H4 (cell line): ENCODE measurements at regions not wholly inside any gene's neighbourhood (a gene's known extent, or its start where the extent isn't known, plus 50 kb on each side); places are given as distances from the start of the nearest gene placed in this dataset.

Source experiments
- DNase-seq: peaks from one replicate; pipeline ENCODE4 v3.0.0-alpha.2; 2015; ENCODE audit warnings: low spot score

DNA sequence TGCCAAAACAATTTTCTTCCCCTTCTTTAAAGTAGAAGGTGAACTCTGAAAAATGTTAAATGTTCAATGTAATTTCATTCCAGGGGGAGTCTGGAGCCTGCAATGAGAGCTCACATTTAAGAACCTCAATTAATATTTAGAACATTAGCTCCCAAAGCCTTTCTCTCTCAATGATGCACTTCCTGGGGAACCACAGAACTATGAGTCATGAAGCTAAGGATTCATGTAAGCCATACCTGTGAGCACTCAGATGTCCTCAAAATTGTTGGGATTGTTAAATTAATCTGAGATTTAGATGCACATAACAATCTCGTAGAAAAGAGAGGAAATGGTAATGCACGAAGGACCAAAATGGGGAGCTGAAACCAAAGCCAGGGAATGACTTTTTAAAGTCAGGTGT lies 244.2 kb upstream of the LRIG1 start:
- DNase-seq: no peak

DNA sequence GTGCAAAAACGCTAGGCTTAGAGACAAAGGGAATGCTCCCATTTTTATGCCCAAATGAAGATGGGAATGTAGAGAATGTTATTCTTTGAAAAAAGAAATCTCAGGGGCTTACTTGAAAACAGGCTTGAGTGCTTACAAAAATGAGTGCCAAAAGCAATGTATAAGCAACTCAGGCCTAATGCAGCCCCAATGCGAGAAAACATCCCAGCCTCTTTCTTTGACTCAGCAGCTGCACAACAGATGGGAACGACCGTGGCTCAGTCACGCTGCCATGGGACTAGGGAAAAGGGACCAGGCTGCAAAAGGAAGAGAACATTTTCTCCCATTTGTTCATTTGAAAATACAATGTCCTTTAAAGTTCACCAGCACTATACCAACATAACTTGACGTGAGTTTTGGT lies 246.4 kb upstream of the LRIG1 start:
- DNase-seq: no peak

DNA sequence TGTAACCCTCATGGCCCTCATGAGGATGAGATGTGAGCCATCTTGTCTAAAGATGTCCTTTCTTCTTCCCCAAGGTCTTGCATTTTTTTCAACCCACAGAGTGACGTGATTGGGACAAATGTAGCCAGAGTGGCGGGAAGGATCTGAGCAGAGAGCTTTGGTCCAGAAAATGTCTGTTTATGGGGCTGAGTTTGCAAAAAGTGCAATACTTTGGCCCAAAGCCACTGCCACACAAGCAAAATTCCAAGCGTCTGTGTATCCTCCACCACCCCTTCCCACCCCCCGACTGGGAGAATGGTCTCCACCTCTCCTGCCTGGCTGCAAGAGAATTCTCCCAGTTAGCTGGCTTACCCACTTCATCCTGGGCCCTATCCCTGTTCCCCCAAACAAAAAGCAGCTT lies 246.9 kb upstream of the LRIG1 start:
- DNase-seq: no peak

DNA sequence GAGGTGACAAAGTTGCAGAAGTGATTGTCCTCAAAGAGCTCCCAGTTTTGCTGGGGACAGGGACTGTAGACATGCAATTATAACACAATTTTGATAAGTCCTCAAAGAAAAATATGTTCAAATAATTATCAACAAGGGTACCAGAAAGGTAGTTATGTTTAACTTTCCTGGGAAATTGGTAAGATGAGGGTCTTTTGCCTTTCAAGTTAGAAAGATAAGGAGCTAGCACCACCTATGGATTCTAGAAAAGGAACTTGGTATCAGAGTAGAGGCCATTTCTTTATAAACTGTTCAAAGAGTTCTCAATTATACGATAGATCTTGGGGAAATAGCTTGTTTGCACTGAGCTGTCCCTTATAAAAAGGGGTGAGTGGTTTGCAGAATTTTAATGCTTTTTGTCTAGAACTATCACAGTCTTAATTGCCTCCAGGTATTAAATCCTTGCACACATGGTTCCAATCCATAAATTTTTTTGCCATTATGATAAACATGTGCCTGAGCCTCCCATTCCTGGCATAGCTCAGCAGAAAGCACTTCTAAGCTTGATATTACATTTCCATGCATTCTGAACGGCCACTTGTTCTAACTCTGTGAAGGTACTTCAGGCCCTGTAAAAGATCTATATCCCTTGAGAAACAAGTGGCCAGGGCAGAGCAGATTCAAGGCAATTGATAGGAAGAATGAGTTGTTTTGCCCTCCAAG lies 247.5 kb upstream of the LRIG1 start:
- DNase-seq: no peak

DNA sequence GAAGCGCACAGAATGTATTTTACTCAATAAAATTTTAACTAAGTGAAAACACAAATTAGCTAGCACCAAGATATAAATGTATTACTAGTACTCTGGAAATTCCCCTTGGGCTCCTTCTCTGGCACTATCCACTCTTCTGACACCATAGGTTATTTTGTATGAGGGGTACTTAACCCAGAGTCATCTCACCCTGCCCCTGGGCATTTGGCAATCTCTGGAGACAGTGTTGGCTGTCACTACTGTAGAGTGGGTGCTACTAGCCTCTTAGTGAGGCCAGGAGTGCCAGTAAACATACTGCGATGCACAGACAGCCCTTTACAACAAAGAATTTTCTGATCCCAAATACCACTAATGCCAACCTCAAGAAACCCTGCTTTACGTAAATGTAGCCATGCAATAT lies 246.3 kb upstream of the KBTBD8 start:
- no peak for DNase-seq

DNA sequence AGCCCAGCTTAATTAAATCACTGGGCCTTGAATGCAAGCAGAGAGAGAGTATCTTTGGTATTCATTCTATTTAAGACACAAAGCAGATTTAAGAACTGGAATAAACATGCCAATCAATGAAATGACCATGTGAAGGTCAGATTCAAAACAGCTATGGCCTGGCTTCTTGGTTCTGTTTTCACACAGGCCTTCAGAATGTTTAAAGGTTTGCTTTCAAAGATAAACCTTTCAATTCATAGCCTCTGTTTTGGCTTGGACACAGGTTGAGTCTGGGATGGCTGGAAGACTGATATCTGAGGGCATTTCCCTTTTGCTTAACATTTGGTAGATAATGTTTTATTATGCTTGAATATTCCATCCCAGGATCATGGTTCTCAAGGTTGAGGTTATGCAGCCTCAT lies 244.4 kb upstream of the KBTBD8 start:
- DNase-seq: no peak

DNA sequence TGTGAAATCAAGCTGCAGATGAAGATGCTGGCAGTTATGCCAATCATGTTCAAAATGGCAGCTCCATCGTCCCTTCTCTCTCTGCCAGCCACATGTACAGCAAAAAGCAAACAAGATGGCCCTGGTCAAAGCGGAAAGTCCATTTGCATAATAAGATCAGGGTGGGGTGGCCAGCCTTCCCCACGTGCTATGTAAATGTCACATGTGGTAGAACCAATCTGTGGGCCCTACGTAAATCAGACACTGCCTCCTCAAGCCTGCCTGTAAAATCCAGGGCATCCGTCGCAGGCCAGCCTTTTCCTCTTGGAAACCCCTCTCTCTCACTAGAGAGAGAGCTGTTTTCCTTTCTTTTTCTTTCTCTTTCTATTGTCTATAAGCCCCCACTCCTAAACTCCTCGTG lies 243.5 kb upstream of the KBTBD8 start:
- DNase-seq: no peak

DNA sequence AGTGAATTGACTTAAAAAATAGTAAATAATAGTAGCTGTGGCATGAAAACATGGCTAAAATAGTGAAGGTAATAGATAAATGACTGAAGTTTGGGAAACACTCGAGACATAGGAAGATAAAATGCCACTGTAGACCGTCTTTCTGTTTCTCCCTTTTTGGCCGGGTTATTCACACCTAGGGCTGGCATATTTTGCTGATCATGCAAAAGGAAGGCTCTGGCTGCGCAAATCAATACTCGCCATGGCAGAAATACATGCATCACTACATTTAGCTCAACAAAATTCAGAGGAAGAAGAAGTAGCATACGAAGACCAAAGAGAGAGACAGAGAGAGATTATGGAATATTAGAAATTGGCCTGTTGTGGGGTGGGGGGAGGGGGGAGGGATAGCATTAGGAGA lies 242.2 kb upstream of the KBTBD8 start:
- no peak for DNase-seq

DNA sequence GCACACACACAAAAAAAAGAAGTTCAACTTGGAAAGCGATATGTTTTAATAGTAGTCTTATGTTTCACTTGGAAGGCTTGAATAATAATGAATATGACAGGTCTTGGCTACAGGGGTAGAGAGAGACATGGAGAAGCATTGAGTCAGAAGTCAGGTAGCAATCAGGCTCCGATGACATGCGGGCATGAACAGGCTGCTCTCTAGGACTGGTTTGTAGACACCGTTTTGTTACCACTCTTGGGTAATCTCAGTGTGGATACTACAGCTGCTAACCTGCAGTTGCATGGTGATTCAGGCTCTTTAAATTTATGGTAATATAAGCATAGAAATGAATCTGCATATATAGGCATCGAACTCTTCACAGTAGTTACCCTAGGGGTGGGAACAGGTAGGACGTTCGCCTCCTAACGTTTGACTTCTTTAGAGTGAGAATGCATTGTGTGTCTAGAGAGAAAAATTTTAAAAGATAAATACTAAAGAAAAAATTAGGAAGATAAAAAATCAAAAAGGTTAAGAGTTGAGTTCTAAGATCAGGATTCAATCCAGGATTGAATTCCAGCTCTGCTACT lies 241.6 kb upstream of the KBTBD8 start:
- no peak for DNase-seq

DNA sequence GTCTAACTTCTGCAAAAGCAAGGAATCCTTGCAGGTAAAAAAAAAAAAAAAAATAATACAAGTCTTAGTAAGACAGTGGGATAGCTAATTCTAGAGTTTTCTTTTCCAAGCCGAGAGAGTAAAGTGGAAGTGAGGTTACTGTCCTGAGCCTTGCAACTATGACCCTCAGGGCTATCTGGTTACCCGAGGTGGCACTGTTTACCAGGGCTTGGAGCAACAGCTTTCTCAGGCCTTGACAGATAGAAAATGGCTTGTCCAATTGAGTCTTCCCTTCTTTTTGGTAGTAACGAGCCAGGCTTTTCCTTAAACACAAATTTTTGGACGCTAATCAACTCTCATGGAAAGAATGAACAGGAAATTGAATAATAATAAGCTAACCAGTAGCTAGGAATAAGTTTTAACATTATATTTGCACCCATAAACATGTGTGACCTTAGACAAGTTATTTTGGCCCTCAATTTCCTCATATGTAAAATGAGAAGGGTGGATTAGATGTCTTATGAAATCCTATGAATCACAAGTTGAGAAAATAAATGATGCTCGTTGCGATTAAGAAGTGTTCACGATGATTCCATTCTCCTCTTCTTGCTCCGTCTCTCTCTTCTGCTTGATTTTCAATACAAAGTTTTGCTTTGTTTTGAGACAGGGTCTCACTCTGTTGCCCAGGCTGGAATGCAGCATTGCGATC lies 236.9 kb upstream of the KBTBD8 start:
- DNase-seq: no peak

DNA sequence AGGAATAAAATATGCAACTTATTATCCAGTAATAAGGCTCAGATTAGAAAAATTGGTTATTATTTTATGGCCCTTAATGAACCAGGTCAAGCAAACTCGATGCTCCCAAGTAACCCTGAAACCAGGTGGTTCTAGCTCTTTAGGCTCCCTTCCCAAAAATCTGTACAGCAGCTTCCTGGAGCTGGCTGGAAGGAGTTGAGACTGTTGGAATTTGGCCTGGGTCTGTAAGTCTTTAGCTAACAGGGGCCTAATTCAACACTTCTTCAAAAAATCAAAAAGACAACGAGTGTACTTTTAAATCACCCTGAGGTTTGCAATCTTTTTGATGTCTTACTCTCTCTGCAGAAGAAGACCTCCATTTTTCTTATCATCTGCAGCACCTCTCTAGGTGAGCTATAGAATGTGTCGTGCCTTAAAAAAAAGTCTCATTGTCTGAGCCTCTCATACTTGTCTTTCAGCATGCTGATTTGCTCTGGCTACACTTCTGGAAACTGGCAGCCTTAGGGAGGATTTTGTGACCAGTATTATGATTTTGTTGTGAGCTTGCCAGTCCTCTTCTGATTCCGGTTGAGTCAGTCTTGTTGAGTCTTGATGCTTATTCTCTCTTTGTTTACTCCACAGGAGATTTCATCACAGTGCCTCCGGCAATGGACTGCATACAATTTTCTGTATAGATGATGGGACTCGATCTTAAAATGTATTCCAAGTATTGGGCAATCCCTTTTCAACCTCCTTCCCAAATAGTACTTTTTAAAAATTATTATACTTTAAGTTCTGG lies 235.0 kb upstream of the KBTBD8 start:
- peak; percentile 9 for DNase-seq

DNA sequence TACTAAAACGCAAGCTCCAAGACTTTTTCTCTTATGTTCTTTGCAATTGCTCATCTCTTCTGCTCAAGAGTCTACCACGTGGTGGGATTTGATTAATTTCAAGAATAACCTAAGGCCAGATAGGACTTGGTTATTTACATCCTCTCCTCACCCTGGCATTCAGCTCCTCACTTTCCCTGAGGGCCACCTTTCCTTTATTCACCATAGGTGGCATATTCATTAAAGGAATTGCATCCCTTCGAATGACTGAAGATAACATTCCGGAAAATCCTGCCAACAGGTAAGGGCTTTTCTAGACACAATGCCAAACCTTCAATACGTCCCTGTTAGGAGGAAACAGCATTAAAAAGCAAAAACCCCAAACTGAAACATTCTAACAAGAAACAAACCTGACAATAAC lies 220.0 kb upstream of the KBTBD8 start:
- no peak for DNase-seq

DNA sequence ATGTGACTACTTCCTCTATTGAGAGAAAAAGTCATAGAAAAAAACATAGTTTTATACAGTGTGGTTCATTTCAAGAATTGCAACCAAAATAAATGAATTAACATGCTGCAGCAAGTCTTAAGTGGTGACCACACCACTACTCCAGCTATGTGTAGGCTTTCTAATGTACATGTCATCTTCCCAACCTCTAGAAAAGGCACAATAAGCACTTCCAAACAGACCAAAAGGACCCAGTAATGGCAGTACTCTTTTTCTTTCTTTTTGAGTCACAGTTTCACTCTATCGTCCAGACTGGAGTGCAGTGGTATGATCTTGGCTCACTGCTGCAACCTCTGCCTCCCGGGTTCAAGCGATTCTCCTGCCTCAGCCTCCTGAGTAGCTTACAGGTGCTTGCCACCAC lies 219.3 kb upstream of the KBTBD8 start:
- no peak for DNase-seq

DNA sequence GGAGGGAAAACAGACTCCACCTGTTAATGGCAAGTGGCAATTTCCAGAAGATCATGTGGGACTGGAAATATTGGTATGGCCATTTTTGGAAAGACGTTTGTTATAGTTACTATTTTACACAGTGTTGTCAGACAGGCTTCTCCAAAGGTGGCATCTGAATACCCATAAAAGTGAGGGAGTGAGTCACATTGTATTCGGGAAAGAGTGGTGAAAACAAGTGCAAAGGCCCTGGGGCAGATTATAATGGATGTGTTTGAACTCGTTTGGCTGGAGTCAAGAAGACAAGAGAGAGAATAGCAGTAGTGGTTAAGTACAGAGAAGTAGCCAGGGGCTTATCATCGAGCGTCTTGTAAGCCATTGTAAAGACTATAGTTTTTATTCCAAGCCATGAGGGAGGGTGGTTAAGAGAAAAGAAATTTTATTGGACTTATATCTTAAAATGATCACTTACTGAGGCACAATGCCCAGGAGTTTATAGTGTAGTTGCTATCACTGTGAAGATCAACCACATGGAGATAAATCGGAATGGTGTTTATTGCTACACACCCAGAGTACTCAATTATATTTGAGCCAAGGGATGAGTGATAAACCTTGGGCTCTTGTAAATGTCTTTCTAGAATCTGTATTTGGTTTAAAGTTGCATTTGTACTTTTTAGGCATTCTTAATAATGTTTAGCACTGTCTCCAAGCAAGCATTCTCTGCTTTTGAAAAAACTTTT lies 212.8 kb upstream of the KBTBD8 start:
- no peak for DNase-seq

DNA sequence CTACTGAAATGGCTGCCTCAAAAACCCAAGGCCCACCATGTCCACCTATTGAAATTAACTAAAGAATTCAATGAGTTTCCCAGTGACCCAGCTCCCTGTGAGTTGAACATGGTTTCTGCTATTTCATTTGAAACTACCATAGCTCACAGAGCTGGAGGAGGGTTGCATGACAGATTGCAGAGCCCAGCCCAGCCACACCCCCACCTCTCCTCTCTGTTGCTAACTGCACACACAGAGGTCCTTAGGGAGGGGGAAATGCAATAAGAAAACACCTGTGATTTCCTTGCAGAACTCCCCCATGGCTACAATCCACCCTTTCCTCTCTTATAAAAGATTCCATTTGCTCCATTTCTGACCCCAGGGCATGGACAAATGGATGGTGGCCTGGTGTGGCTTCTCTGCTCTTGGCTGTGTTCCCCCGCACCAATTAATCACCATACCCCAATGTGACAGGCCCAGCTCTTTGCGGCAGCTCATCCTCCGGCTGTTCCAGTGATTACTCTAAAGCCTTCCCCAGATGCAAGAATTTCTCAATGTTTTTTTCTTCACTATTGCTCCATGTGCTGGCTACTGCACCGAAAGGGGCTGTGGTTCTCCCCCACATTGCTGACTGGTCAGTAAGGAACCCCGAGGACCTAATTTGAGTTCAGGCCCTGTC lies 208.4 kb upstream of the KBTBD8 start:
- DNase-seq: no peak

DNA sequence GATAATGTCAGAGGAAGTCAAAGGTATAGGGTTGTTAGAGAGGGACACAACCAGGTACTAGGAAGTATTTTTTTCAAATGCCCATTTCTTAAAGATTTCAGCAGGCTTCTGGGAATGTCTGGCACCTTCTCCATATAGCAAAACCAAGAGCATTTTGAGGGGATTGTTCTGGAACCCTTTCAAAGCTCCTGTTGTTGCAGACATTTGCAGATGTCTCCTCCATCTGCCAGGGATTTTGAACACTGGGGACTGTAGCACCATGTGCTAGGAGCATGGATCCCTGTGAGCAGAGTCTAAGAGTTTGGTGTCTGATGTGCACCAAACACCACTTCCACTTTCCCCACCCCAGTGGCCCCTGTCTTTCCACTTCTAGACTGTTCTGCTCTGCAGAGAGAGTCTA lies 206.0 kb upstream of the KBTBD8 start:
- DNase-seq: no peak

DNA sequence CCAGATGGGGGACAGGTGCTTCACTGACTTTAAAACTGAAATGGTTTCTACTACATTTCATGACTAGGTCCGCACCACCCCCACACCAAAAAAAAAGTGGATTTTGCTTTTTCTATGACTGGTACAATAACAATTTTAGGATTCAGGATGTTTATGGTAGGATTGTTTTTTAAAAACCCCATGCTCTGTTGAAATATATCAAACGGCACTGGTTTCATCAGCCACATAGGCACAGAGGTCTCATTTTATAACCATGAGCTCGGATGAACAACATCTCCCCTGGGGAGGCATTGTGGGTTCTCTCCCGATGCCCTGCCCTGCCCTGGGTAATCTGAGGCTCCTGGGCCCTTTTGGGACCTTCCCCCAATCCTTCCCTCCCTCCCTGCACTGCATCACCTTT lies 202.7 kb upstream of the KBTBD8 start:
- DNase-seq: no peak

DNA sequence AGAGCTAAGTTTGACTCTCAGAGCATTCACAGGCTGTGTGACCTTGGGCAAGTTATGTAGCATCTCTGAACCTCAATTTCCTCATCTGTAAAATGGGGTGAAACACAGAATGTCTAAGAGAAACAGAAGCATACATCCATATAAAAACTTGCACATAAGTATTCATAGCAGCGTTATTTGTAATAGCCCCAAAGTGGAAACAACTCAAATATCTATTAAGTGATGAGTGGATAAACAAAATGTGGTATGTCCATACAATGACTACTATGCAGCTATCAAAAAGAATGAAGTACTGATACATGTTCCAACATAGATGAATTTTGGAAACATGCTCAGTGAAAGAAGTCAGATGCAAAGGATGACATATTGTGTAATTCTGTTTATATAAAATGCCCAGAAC lies 201.8 kb upstream of the KBTBD8 start:
- no peak for DNase-seq

DNA sequence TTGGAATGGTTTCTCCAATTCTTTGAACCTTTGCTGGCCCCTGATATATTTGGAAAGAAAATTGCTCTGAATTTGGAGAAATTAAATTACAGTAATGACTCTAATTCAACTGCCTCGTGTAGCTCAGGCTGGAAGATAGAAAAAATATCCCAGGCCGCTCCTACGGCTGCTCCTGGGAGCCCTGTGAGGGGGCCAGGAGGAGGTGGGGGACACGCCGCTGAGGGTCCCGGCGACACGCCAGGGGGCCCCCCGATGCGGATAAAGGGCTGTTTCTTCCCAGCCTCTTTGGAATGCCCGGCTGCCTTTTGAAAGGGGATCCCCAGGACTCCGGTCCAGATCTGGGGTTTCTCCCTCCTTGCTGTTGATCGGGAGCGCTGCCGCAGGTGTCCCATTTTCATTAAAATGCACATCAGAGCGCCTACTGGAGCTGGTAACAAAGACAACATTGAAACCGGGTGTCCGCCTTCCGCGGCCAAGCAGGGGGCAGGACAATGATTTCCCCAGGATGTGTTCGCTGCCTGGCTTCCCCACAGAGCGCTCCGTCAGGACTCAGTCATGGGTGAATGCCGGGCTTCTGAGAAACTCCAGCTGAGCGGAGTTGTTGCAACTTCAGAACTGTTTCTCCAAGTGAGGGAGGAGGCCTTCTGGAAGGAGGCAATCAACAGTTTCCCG lies 200.1 kb upstream of the KBTBD8 start:
- no peak for DNase-seq

DNA sequence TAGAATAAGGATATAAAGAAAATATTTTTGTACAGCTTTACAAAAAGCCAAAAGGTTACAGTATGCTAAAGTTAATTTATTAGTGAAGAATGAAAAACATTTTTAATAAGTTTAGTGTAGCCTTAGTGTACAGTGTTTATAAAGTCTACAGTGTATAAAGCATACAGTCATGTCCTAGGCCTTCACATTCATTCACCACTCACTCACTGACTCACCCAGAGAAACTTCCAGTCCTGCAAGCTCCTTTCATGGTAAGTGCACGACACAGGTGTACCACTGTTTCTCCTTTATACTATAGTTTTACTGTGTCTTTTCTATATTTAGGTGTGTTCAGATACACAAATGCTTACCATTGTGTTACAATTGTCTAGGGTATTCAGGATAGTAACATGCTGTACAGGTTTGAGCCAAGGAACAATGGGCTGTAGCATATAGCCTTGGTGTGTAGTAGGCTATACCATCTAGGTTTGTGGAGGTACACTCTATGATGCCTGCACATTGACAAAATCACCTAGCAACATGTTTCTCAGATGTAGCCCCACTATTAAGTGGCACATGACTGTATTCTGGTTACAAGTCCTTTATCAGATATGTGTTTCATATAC lies 197.1 kb upstream of the KBTBD8 start:
- no peak for DNase-seq

DNA sequence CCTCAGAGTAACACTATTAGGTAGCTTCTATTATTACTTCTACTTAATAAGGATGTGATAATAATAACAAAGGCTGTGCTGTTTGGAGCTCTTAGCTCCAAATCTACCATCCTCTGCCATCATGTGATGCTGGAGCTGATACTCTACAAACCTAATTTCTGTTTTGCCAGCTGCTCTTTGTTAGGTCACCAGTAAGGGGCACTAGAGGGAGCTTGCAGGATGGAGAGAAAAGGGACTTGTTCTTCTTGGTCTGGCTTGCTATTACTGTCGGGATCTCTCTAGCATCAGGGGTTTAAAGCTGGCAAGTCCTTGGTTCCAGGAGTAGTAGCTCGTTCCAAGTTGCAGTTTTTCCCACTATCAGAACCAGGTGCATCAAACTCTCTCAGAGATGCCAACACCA lies 194.9 kb upstream of the KBTBD8 start:
- no peak for DNase-seq
